ENCODE measurements at regions not wholly inside any gene's neighbourhood (a gene's known extent, or its start where the extent isn't known, plus 50 kb on each side); places are given as distances from the start of the nearest gene placed in this dataset.

DNA sequence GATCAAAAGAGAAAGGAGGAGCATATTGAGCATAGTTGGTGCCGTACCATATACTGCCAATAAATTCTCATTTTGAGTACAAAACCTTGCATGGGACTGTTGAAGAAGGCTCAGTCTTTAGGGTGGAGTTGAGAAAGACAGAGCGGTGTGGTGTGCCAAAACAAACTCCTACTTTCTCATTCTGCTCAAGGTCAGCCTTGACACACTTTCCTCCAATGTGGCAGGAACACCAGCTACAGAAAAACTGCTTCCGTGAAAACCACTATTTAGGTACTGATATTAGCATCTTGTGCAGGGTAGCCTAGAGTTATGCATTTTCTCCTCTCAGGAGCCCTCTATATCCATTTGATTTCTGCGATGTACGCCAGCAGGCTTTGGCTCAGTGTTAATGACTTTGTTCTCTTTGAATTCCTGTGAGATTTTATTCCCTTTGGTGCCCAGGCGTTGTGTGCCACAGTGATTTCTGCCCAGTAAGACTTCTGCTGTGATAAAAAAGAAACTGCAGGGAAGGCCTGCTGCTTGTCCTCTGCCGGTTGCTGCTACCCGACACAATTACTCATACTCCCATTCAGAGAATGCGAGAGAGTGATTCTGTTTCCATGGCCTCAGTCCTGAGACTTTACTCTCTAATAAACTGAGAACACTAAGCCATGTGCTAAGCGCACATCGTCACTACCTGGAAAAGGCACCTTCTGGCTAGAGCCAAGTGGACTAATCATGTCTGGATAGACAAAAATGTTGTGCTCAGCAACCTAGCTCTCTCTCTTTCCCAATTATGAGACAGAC lies 88.3 kb upstream of the MDM1 start:
- Histone ChIP-seq H3K36me3 (ENCODE audit: control insufficient read depth, insufficient read depth, low read length) (no peaks in the 10 kb centered on the region), H3K27me3 (ENCODE audit: control insufficient read depth, insufficient read depth, low read length) (no peaks in the 10 kb centered on the region), H3K4me3 (ENCODE audit: low read depth, low read length) (no peak overlapping the region)
- CTCF ChIA-PET: no interaction called here
- TF ChIP-seq, protein P1, sequence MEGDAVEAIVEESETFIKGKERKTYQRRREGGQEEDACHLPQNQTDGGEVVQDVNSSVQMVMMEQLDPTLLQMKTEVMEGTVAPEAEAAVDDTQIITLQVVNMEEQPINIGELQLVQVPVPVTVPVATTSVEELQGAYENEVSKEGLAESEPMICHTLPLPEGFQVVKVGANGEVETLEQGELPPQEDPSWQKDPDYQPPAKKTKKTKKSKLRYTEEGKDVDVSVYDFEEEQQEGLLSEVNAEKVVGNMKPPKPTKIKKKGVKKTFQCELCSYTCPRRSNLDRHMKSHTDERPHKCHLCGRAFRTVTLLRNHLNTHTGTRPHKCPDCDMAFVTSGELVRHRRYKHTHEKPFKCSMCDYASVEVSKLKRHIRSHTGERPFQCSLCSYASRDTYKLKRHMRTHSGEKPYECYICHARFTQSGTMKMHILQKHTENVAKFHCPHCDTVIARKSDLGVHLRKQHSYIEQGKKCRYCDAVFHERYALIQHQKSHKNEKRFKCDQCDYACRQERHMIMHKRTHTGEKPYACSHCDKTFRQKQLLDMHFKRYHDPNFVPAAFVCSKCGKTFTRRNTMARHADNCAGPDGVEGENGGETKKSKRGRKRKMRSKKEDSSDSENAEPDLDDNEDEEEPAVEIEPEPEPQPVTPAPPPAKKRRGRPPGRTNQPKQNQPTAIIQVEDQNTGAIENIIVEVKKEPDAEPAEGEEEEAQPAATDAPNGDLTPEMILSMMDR (IDR thresholded peaks at IDR 0.05; ENCODE audit: insufficient read depth, low read depth, low read length): no peak
- DNase-seq (ENCODE audit: low read depth): no peak
- POLR2A ChIA-PET: interaction anchor here (0.6 kb wide), 1 partner anchor 59 kb away, joined by 4 read pairs; no protein-coding TSS in a partner anchor

- DNase-seq (ENCODE audit: low read depth): no peak
- TF ChIP-seq, protein P1 (IDR thresholded peaks at IDR 0.05; ENCODE audit: insufficient read depth, low read depth, low read length): no peak
- Histone ChIP-seq H3K4me3 (ENCODE audit: low read depth, low read length) (no peak overlapping the region), H3K27me3 (ENCODE audit: control insufficient read depth, insufficient read depth, low read length) (no peaks in the 10 kb centered on the region), H3K36me3 (ENCODE audit: control insufficient read depth, insufficient read depth, low read length) (no peaks in the 10 kb centered on the region)
- ChIA-PET POLR2A (no interaction called here), CTCF (no interaction called here)
These were observed 90.0 kb upstream of the MDM1 start for GRCh38 chr12:68422159-68422558.

DNA sequence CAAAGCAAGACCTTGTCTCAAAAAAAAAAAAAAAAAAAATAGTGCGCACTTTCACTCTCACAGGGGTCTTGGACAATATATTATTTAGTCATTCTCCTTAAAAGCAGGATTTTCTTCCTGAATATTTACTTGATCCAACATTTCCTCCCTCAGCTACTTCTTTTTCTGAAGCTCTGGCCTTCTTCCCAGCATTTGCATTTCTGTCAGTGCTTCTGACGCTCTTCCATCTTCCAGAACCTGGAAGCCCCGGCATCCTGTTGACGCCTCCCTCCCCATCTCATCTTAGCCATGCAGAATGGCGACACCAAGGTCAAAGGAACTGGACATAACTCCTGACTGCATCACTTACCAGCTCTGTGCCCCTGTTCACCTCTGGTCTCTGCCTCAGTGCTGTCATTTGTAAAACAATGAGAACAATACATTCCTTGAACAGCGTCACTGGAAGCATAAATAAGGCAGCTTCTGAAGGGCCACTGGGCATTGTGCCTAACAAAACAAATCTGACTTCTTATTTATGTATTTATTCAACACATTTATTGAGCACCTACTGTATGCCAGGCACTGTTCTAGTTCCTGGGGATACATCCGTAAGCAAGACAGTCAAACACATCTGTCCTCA lies 90.9 kb upstream of the MDM1 start:
- TF ChIP-seq, protein P1 (IDR thresholded peaks at IDR 0.05; ENCODE audit: insufficient read depth, low read depth, low read length): no peak
- CTCF ChIA-PET: no interaction called here
- DNase-seq (ENCODE audit: low read depth): no peak
- H3K4me3 ChIP-seq (ENCODE audit: low read depth, low read length): no peak overlapping the region
- POLR2A ChIA-PET: no interaction called here
- H3K27me3 ChIP-seq (ENCODE audit: control insufficient read depth, insufficient read depth, low read length): no peaks in the 10 kb centered on the region
- no peaks in the 10 kb centered on the region for H3K36me3 ChIP-seq (ENCODE audit: control insufficient read depth, insufficient read depth, low read length)

GRCh38 chr12:68425998-68426397 lies 93.8 kb upstream of the MDM1 start:
- Histone ChIP-seq H3K36me3 (ENCODE audit: control insufficient read depth, insufficient read depth, low read length) (no peaks in the 10 kb centered on the region), H3K27me3 (ENCODE audit: control insufficient read depth, insufficient read depth, low read length) (no peaks in the 10 kb centered on the region), H3K4me3 (ENCODE audit: low read depth, low read length) (no peak overlapping the region)
- TF ChIP-seq, protein P1 (IDR thresholded peaks at IDR 0.05; ENCODE audit: insufficient read depth, low read depth, low read length): no peak
- CTCF ChIA-PET: interaction anchor here (1.2 kb wide), 1 partner anchor 56 kb away, joined by 3 read pairs; no protein-coding TSS in a partner anchor
- peak; percentile 43 for DNase-seq (ENCODE audit: low read depth)
- POLR2A ChIA-PET: no interaction called here

DNA sequence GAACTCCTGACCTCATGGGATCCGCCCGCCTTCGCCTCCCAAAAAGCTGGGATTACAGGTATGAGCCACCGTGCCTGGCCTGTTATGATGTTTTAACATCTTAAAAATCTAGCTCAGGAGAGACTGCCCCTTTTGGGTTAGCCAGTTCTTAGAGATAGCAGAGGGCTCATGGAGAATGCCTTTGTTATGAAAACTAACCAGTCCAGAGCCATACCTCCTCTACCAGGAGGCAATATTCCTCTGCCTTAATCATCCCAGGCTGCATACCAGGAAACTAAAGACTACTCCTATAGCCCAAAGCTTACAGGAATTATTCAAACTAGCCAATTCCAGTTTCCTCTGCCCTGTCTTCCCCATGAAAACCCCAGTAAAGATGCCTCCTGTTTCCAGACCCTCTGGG lies 96.0 kb upstream of the MDM1 start:
- TF ChIP-seq, protein P1 (IDR thresholded peaks at IDR 0.05; ENCODE audit: insufficient read depth, low read depth, low read length): no peak
- ChIA-PET POLR2A (no interaction called here), CTCF (interaction anchor here (1.2 kb wide), 1 partner anchor 13 kb away, joined by 3 read pairs; no protein-coding TSS in a partner anchor)
- Histone ChIP-seq H3K27me3 (ENCODE audit: control insufficient read depth, insufficient read depth, low read length) (no peaks in the 10 kb centered on the region), H3K36me3 (ENCODE audit: control insufficient read depth, insufficient read depth, low read length) (no peaks in the 10 kb centered on the region), H3K4me3 (ENCODE audit: low read depth, low read length) (no peak overlapping the region)
- no peak for DNase-seq (ENCODE audit: low read depth)
